Stomach (tissue), 8 donors: ENCODE measurements at regions not wholly inside any gene's neighbourhood (a gene's known extent, or its start where the extent isn't known, plus 50 kb on each side); places are given as distances from the start of the nearest gene placed in this dataset.
"Not testable (repeated sequence)": the region's sequence is repeated elsewhere in the genome, so short reads cannot be mapped to it uniquely, and the experiment has no call there.

ENCODE experiments used
- DNase-seq, 2 donors: peaks; one replicate each; pipeline versions ENCODE4 v3.0.0 to v3.0.0-alpha.2; 2013 to 2019
- H3K27ac ChIP-seq, 5 donors: fragments of 200-600 bp in 4 of 5; sonication (generic) in 4 of 5; one replicate each; pipeline ENCODE4 v1.5.1; 2013 to 2019; ENCODE audit warnings: mild to moderate bottlenecking in 1 of 5, moderate library complexity in 1 of 5
- H3K27me3 ChIP-seq, 3 donors: fragments of 200-600 bp; sonication (generic); one replicate each; pipeline ENCODE4 v1.5.1; 2017 to 2019; ENCODE audit warnings: mixed run types in 1 of 3
- H3K36me3 ChIP-seq, 4 donors: fragments of 200-600 bp; sonication (generic); 1 replicate in 3 of 4; 2 replicates in 1 of 4; pipeline ENCODE4 v1.5.1; 2016 to 2019
- H3K4me1 ChIP-seq, 4 donors: fragments of 200-600 bp; sonication (generic); one replicate each; pipeline ENCODE4 v1.5.1; 2016 to 2019
- H3K4me3 ChIP-seq, 4 donors: fragments of 200-600 bp; sonication (generic) in 3 of 4; one replicate each; pipeline ENCODE4 v1.5.1; 2016 to 2019; ENCODE audit warnings: mild to moderate bottlenecking in 1 of 4
- H3K9me3 ChIP-seq, 4 donors: fragments of 200-600 bp; sonication (generic); one replicate each; pipeline ENCODE4 v1.5.1; 2016 to 2019
- CTCF ChIP-seq, 7 experiments: fragments of 450-650 bp in 4 of 7; fragments of 200-600 bp in 3 of 7; sonication (generic) in 3 of 7; IDR thresholded peaks; one replicate each; pipeline ENCODE4 v1.5.1; 2016 to 2019; ENCODE audit warnings: antibody characterized with exemption in 7 of 7, control low read depth in 2 of 7, mild to moderate bottlenecking in 1 of 7
- EP300 ChIP-seq: sonication (generic); formaldehyde crosslinking; IDR thresholded peaks from one replicate; pipeline ENCODE4 v1.6.1; 2017; ENCODE audit warnings: antibody characterized with exemption
- POLR2A ChIP-seq, 4 donors: fragments of 450-650 bp; IDR thresholded peaks; one replicate each; pipeline ENCODE4 v1.6.1; 2016; ENCODE audit warnings: antibody characterized with exemption in 4 of 4, control low read depth in 2 of 4, mild to moderate bottlenecking in 1 of 4, moderate library complexity in 1 of 4
- POLR2AphosphoS5 ChIP-seq, 3 donors: sonication (generic); formaldehyde crosslinking; IDR thresholded peaks; one replicate each; pipeline ENCODE4 v1.6.1; 2016; ENCODE audit warnings: antibody characterized with exemption in 3 of 3
- WGBS, 5 donors: extraction: QIAGEN DNeasy Blood & Tissue Kit in 3 of 5; methylation state at CpG; one replicate each; pipeline versions ENCODE4 v1.1.5 to v1.1.7; 2013 to 2018; 5-methylcytosine and 5-hydroxymethylcytosine counted together
- intact Hi-C: fragments of 100-400 bp; cut with DNase I; formaldehyde crosslinking; loops from one replicate; pipeline ENCODE4 v1.15.1; 2023; ENCODE audit warnings: low total_unique reads
- donor health status: healthy with polysubstance abuse.
- donor health status: Bipolar disorder and iron deficiency.
- donor health status: healthy.

GRCh38 chr12:29023436-29024076, 125.5 kb upstream of the FAR2 start:
- TF ChIP-seq POLR2A (IDR thresholded peaks at IDR 0.05) (no peak), EP300 (no peak), POLR2AphosphoS5 (IDR thresholded peaks at IDR 0.05) (no peak), CTCF (IDR thresholded peaks at IDR 0.05) (no peak)
- no peak overlapping the region for H3K4me3 ChIP-seq
- WGBS, 5 donors, result 92 to 97% (median 94%) methylated on average over 2 of the region's 2 CpGs
- H3K9me3 ChIP-seq, result no peaks in the 10 kb centered on the region
- DNase-seq, result no peak
- no peaks in the 10 kb centered on the region for H3K4me1 ChIP-seq
- no peak overlapping the region for H3K27ac ChIP-seq
- H3K36me3 ChIP-seq, result no peaks in the 10 kb centered on the region
- intact Hi-C loops, result no loop called here
- H3K27me3 ChIP-seq, result no peaks in the 10 kb centered on the region

- Histone ChIP-seq H3K9me3 (no peaks in the 10 kb centered on the region), H3K27me3 (no peaks in the 10 kb centered on the region), H3K36me3 (no peaks in the 10 kb centered on the region), H3K4me3 (no peak overlapping the region), H3K27ac (no peak overlapping the region), H3K4me1 (no peaks in the 10 kb centered on the region)
- DNase-seq, result no peak
- 78 to 85% (median 80%) methylated on average over 1 of the region's 1 CpG for WGBS, 5 donors
- intact Hi-C loops, result no loop called here
- TF ChIP-seq CTCF (IDR thresholded peaks at IDR 0.05), result no peak
- no peak for TF ChIP-seq POLR2A (IDR thresholded peaks at IDR 0.05)
Observed at GRCh38 chr12:29024117-29024516, 125.0 kb upstream of the FAR2 start.

GRCh38 chr12:29025937-29026336, 123.1 kb upstream of the FAR2 start:
- no peaks in the 10 kb centered on the region for H3K36me3 ChIP-seq
- no peaks in the 10 kb centered on the region for H3K9me3 ChIP-seq
- no peak for TF ChIP-seq EP300
- no peak for TF ChIP-seq CTCF (IDR thresholded peaks at IDR 0.05)
- TF ChIP-seq POLR2AphosphoS5 (IDR thresholded peaks at IDR 0.05), result no peak
- TF ChIP-seq POLR2A (IDR thresholded peaks at IDR 0.05), result no peak
- H3K27me3 ChIP-seq, result no peaks in the 10 kb centered on the region
- intact Hi-C loops, result no loop called here
- H3K4me1 ChIP-seq, result no peaks in the 10 kb centered on the region
- H3K4me3 ChIP-seq, result no peak overlapping the region
- DNase-seq, result no peak
- H3K27ac ChIP-seq, result no peak overlapping the region
- WGBS, 5 donors, result 77 to 89% (median 82%) methylated on average over 2 of the region's 2 CpGs

- Histone ChIP-seq H3K4me1 (no peaks in the 10 kb centered on the region), H3K9me3 (no peaks in the 10 kb centered on the region), H3K4me3 (no peak overlapping the region), H3K27ac (no peak overlapping the region), H3K27me3 (no peaks in the 10 kb centered on the region), H3K36me3 (no peaks in the 10 kb centered on the region)
- WGBS, 5 donors, result 40 to 73% (median 50%) methylated on average over 4 of the region's 4 CpGs
- intact Hi-C loops, result no loop called here
- no peak for TF ChIP-seq POLR2AphosphoS5 (IDR thresholded peaks at IDR 0.05)
- no peak for TF ChIP-seq POLR2A (IDR thresholded peaks at IDR 0.05)
- TF ChIP-seq EP300, result no peak
- TF ChIP-seq CTCF (IDR thresholded peaks at IDR 0.05), result no peak
- no peak for DNase-seq
Observed at GRCh38 chr12:29026419-29026818, 122.7 kb upstream of the FAR2 start.

GRCh38 chr12:29029484-29029883, 119.6 kb upstream of the FAR2 start:
- H3K4me1 ChIP-seq, H3K9me3 ChIP-seq, H3K27ac ChIP-seq, H3K36me3 ChIP-seq, DNase-seq, H3K4me3 ChIP-seq, H3K27me3 ChIP-seq, intact Hi-C loops: not testable (repeated sequence)
- 87 to 94% (median 89%) methylated on average over 8 of the region's 8 CpGs for WGBS, 5 donors
